GM19238 (cell line): ENCODE measurements at regions not wholly inside any gene's neighbourhood (a gene's known extent, or its start where the extent isn't known, plus 50 kb on each side); places are given as distances from the start of the nearest gene placed in this dataset.

ENCODE experiments used
- DNase-seq: peaks from one replicate; pipeline ENCODE4 v3.0.0; 2011; ENCODE audit warnings: low spot score; ENCODE audit not compliant: insufficient read length

DNA sequence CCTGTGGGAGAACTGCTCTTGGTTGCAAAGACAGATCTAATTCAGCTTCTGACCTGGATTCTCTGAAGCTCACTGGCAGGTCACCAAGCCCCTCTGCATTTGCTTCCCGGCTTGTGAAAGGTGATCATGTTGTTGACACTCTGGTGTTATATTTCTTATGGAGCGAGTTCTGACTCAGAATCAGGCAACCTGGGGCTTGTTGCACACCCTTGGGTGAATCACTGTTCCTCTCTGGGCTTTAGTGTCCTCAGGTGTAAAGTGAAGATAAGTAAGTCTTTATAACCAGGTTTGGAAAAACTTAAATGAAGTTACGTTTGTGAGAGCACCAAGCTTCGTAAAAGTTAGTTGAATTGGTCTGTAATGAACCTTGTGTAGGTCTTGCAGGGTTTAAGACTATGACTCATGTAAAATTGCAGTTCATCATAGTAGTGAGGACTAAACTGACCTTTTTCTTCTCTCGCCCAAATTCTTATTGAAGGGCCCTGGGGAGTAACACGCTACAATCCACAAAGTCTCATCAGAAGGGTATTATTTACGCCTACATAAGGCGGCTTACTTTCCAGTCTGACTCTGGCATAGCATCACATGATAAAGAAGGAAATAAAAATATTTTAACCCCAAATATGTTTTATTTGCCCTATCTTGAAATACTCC lies 218.6 kb downstream of the TMEM38B start:
- DNase-seq, result no peak

- no peak for DNase-seq
Observed at GRCh38 chr9:105921057-105921726, 226.9 kb downstream of the TMEM38B start.

DNA sequence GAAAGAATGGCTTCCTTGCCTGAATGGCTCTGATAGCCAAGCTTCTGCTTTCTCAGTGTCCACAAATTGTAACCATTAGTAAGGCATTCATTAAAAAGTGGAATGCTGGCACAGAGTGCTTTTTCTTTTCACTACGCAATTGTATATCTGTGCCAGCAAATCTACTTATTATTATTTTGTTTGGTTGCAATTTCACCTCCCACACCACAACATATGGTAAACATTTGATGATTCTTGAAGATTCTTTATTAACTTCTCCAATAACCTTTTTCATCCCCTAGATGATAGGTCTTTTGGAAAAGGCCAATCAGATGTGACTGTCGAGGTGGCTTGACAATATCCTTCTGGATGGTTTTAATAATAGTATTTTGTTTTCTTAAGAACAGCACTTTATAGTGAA lies 234.1 kb downstream of the TMEM38B start:
- no peak for DNase-seq

- DNase-seq, result no peak
Observed at GRCh38 chr9:105930011-105930627, 235.8 kb downstream of the TMEM38B start.

GRCh38 chr9:105932276-105932675 lies 237.9 kb downstream of the TMEM38B start:
- DNase-seq, result no peak

GRCh38 chr9:105950448-105950847 lies 256.1 kb downstream of the TMEM38B start:
- DNase-seq, result no peak

DNA sequence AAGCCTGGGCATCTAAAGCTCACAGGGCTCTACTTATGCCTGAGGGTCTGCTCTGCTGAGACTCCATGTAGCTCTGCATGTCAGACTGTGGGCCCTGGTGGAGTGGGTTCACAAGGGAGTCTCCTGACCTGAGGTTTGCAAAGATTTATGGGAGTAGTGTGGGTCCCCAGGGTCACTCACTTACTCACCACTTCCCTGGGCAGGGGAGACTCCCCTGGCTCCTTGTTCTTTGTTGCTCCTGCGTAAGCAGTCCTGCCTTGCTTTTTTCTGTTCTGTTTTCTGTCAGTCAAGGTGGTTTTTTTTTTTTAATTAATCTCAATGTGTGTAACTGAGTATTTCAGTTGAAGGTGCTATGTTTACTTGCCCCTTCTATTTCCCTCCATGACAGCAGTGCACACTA lies 256.6 kb downstream of the TMEM38B start:
- DNase-seq, result no peak

- no peak for DNase-seq
Observed at GRCh38 chr9:105954517-105954916, 260.2 kb downstream of the TMEM38B start.

GRCh38 chr9:105957830-105958229 lies 263.5 kb downstream of the TMEM38B start:
- no peak for DNase-seq

DNA sequence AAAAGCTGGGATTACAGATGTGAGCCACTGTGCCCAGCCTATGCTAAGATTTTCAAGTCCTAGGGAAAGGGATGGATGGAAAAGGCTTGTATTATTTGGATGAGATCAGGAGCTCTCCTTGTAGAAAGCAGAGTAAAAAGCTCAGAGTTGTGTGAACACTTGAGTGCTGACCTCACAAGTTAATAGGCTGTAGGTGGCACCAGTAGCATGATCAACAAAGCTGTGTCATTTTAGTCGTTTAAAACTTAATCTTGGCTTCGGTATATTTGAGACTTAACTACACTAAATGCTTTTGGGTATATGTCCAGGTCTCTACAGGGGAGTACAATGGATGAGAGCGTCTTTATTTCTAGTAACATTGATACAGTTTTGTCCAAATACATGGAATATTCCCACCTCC lies 264.2 kb downstream of the TMEM38B start:
- DNase-seq, result no peak

- no peak for DNase-seq
Observed at GRCh38 chr9:105959531-105959930, 265.2 kb downstream of the TMEM38B start.

GRCh38 chr9:105963343-105964099 lies 269.2 kb downstream of the TMEM38B start:
- DNase-seq, result no peak

GRCh38 chr9:105964156-105964555 lies 269.8 kb downstream of the TMEM38B start:
- no peak for DNase-seq

GRCh38 chr9:105966834-105967233 lies 272.5 kb downstream of the TMEM38B start:
- DNase-seq, result no peak

DNA sequence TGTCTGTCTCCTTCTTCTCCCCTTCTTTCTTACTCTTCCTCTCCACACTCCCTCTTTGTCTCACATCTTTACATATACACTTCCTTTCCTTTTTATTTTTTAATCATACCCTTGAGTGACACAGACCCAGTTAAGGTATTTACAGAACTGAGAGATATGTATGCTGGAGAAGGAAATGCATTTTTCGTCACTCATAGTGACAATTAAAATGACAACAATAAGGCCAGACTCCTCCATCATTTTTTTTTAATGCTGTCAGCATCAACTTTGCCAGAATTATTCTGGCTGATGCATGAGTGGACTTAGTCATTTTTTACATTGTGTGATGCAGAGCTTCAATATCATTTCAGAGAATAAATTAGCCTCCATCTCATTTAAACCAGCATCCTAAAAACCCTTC lies 272.9 kb downstream of the TMEM38B start:
- DNase-seq, result no peak

GRCh38 chr9:105967797-105968196 lies 273.5 kb downstream of the TMEM38B start:
- no peak for DNase-seq

- no peak for DNase-seq
Observed at GRCh38 chr9:105968811-105969466, 274.6 kb downstream of the TMEM38B start.

DNA sequence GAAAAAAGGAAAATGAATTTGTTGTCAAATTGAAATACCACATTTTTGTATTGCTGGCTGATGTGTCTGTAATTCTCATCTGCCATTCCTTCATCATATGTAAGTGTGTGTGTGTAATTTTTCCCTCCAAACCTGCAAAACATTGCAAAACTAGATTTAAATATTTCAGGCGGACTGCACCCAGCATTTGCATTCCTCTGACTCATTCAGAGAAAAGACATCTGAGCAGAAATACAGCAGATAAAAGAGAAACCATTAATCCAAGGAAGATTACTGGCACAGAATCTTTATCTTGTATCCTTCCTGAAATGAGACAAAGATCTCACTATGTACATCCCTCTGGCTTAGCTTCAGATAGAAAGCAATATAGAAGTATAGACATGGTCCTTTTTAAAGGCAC lies 275.3 kb downstream of the TMEM38B start:
- no peak for DNase-seq

- no peak for DNase-seq
Observed at GRCh38 chr9:105971986-105972385, 277.6 kb downstream of the TMEM38B start.

GRCh38 chr9:105972466-105973204 lies 278.3 kb downstream of the TMEM38B start:
- no peak for DNase-seq

GRCh38 chr9:105973951-105974351 lies 279.6 kb downstream of the TMEM38B start:
- no peak for DNase-seq
